VCaP (cell line): ENCODE measurements at regions not wholly inside any gene's neighbourhood (a gene's known extent, or its start where the extent isn't known, plus 50 kb on each side); places are given as distances from the start of the nearest gene placed in this dataset.

Experiments
- H3K27ac ChIP-seq: fragments of 450-650 bp; 2 replicates; pipeline ENCODE4 v1.5.1; 2017
- TF ChIP-seq, protein P1 (sequence below): fragments of 450-650 bp; conservative IDR thresholded peaks from 2 replicates; pipeline ENCODE4 v1.5.1; 2017; ENCODE audit warnings: mild to moderate bottlenecking, moderate library complexity

GRCh38 chr1:78203410-78203982 lies 157.7 kb downstream of the GIPC2 start:
- H3K27ac ChIP-seq: peak overlapping the region; percentile 34; the same call in 1 of the 2 replicates

DNA sequence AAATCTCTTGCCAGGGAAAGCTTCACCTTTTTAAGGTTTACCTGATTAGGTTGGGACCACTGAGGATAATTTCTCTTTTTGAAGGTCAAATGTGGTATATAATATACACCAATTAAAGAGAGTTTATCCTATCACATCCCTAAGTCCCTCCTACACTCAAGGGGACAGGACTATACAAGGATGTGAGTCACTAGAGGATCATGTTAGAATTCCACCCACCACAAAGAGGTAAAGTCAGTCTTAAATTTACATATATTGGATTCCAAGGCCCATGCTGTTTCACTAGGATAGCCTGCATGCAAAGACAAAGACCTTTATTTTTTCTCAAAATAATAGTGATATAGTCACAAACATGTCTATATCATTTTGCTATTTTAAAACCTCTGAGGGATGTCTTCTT lies 164.4 kb downstream of the GIPC2 start:
- TF ChIP-seq, protein P1, sequence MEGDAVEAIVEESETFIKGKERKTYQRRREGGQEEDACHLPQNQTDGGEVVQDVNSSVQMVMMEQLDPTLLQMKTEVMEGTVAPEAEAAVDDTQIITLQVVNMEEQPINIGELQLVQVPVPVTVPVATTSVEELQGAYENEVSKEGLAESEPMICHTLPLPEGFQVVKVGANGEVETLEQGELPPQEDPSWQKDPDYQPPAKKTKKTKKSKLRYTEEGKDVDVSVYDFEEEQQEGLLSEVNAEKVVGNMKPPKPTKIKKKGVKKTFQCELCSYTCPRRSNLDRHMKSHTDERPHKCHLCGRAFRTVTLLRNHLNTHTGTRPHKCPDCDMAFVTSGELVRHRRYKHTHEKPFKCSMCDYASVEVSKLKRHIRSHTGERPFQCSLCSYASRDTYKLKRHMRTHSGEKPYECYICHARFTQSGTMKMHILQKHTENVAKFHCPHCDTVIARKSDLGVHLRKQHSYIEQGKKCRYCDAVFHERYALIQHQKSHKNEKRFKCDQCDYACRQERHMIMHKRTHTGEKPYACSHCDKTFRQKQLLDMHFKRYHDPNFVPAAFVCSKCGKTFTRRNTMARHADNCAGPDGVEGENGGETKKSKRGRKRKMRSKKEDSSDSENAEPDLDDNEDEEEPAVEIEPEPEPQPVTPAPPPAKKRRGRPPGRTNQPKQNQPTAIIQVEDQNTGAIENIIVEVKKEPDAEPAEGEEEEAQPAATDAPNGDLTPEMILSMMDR: no peak
- H3K27ac ChIP-seq: no peak overlapping the region

DNA sequence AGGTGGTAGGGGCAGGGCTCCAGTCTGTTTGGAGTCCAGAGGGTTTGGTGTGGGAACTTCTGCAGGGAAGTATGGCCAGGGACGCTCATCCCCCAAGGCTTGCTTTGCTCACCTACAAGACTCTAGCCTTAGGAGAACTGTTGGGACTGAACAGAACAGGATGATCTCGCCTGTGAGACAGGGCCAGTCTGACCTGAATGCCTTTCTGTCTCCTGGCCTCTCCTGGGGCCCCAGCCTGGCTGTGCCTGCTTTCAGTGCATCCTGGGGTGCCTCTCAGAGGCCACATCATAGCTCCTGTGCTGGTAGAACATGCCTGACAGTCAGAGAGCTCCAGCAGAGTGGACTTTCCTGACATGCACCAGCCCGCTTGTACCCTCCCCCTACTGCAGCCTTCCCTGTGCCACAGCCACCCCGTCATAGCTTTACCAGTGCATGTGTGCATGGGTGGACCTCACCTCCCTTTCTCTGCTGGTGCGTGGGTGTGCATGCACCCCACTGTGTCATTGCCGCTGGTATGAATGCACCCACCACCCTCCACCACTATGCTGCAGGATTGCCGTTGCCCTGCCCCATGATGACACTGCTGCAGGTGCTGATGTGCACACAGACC lies 165.8 kb downstream of the GIPC2 start:
- TF ChIP-seq, protein P1: no peak
- H3K27ac ChIP-seq: no peak overlapping the region

- no peak overlapping the region for H3K27ac ChIP-seq
- TF ChIP-seq, protein P1: no peak
These were observed 168.6 kb downstream of the GIPC2 start for GRCh38 chr1:78214334-78214733.

- H3K27ac ChIP-seq: peak overlapping the region; percentile 85
- TF ChIP-seq, protein P1: no peak
These were observed 176.6 kb downstream of the GIPC2 start for GRCh38 chr1:78222225-78222959.

DNA sequence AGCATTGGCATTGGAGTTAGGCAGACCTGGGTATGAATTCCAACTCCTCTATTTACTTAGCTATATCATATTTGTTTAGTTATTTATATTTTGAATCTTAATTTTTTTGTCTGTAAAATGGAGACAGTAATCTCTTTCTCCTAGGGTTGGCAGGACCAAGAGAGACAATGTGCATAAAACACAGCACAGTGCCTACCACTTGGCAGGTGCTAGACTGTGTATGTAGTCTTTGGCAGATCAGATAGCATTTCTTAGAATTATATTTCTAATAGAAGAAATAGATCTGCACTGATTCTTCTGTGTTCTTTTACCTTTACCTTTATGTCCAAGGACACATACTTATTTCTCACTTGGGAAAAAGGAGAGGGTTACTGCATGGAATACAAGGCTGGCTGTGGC lies 177.2 kb downstream of the GIPC2 start:
- TF ChIP-seq, protein P1: no peak
- H3K27ac ChIP-seq: peak overlapping the region; percentile 85

- peak overlapping the region; percentile 85 for H3K27ac ChIP-seq
- TF ChIP-seq, protein P1: no peak
These were observed 177.8 kb downstream of the GIPC2 start for GRCh38 chr1:78223417-78224215.
